Keratinocyte (primary cell): ENCODE measurements at regions not wholly inside any gene's neighbourhood (a gene's known extent, or its start where the extent isn't known, plus 50 kb on each side); places are given as distances from the start of the nearest gene placed in this dataset.

Experiments
- DNase-seq: peaks from one replicate; pipeline ENCODE4 v3.0.0-alpha.2; 2011; ENCODE audit warnings: low read depth, missing footprints, low spot score
- FAIRE-seq: peaks from 2 replicates; lab custom pipeline; 2011; peaks lifted over from hg19 to GRCh38; lab: Jason Lieb, UNC
- H2AFZ ChIP-seq: 2 replicates; pipeline ENCODE4 v1.6.0; 2012; ENCODE audit warnings: low read length, control low read depth, inconsistent platforms; ENCODE audit not compliant: control insufficient read depth
- H3K27ac ChIP-seq: 2 replicates; pipeline ENCODE4 v1.5.1; 2011; ENCODE audit warnings: low read length; ENCODE audit not compliant: control insufficient read depth, insufficient read depth
- H3K27me3 ChIP-seq: 3 replicates; pipeline ENCODE4 v1.6.0; 2011; ENCODE audit warnings: low read length; ENCODE audit not compliant: control insufficient read depth, insufficient read depth; ENCODE audit errors: extremely low read depth
- H3K36me3 ChIP-seq, 2 experiments: 2 replicates in 1 of 2; 3 replicates in 1 of 2; pipeline ENCODE4 v1.5.1; 2011; ENCODE audit warnings: low read length in 2 of 2, mild to moderate bottlenecking in 1 of 2; ENCODE audit not compliant: control insufficient read depth in 2 of 2, insufficient read depth in 2 of 2; ENCODE audit errors: extremely low read depth in 1 of 2
- H3K4me1 ChIP-seq: 3 replicates; pipeline ENCODE4 v1.5.1; 2011; ENCODE audit warnings: low read length; ENCODE audit not compliant: control insufficient read depth, insufficient read depth; ENCODE audit errors: extremely low read depth
- H3K4me2 ChIP-seq: 3 replicates; pipeline ENCODE4 v1.6.0; 2011; ENCODE audit warnings: low read depth, low read length; ENCODE audit not compliant: control insufficient read depth, insufficient read depth; ENCODE audit errors: extremely low read depth
- H3K4me3 ChIP-seq, 3 experiments: fragments of 200-600 bp in 1 of 3; sonication (generic) in 1 of 3; 2 replicates in 2 of 3; 3 replicates in 1 of 3; pipeline ENCODE4 v1.5.1; 2011 to 2016; ENCODE audit warnings: low read length in 3 of 3, mild to moderate bottlenecking in 3 of 3, control low read depth in 2 of 3, inconsistent platforms in 1 of 3, low read depth in 1 of 3, mixed read lengths in 1 of 3, mixed run types in 1 of 3, moderate library complexity in 1 of 3; ENCODE audit not compliant: control insufficient read depth in 2 of 3, insufficient read depth in 2 of 3; ENCODE audit errors: extremely low read depth in 1 of 3
- H3K79me2 ChIP-seq: 2 replicates; pipeline ENCODE4 v1.6.0; 2012; ENCODE audit warnings: low read length; ENCODE audit not compliant: control insufficient read depth, insufficient read depth
- H3K9ac ChIP-seq: 3 replicates; pipeline ENCODE4 v1.6.0; 2011; ENCODE audit warnings: low read length; ENCODE audit not compliant: control insufficient read depth, insufficient read depth; ENCODE audit errors: extremely low read depth
- H3K9me1 ChIP-seq: 3 replicates; pipeline ENCODE4 v1.6.0; 2011; ENCODE audit warnings: low read length; ENCODE audit not compliant: control insufficient read depth, insufficient read depth; ENCODE audit errors: extremely low read depth
- H3K9me3 ChIP-seq: 2 replicates; pipeline ENCODE4 v1.5.1; 2012; ENCODE audit warnings: low read depth, low read length; ENCODE audit not compliant: control insufficient read depth
- H4K20me1 ChIP-seq: 3 replicates; pipeline ENCODE4 v1.6.0; 2011; ENCODE audit warnings: low read length; ENCODE audit not compliant: control insufficient read depth, insufficient read depth; ENCODE audit errors: extremely low read depth
- EZH2 ChIP-seq: IDR thresholded peaks from one replicate; pipeline ENCODE4 v1.6.1; 2012; ENCODE audit warnings: inconsistent platforms, mild to moderate bottlenecking, low read length, moderate library complexity
- dilution Hi-C: fragments of 300-500 bp; cut with MboI; formaldehyde crosslinking; loops from one replicate; pipeline ENCODE4 v1.7.0; 2020; ENCODE audit warnings: low sequenced_read_pairs; ENCODE audit not compliant: extremely low pct_ligation_motif_present
- TF ChIP-seq, protein P1 (sequence below), 3 experiments: IDR thresholded peaks in 1 of 3; conservative IDR thresholded peaks in 1 of 3; optimal IDR thresholded peaks in 1 of 3; 2 replicates in 2 of 3; 3 replicates in 1 of 3; pipeline versions ENCODE3 to v1.5.1; 2011; ENCODE audit warnings: low read length in 3 of 3, mild to moderate bottlenecking in 3 of 3, moderate library complexity in 2 of 3, control low read depth in 1 of 3, inconsistent platforms in 1 of 3; ENCODE audit not compliant: insufficient read depth in 2 of 3; ENCODE audit errors: extremely low read depth in 1 of 3

DNA sequence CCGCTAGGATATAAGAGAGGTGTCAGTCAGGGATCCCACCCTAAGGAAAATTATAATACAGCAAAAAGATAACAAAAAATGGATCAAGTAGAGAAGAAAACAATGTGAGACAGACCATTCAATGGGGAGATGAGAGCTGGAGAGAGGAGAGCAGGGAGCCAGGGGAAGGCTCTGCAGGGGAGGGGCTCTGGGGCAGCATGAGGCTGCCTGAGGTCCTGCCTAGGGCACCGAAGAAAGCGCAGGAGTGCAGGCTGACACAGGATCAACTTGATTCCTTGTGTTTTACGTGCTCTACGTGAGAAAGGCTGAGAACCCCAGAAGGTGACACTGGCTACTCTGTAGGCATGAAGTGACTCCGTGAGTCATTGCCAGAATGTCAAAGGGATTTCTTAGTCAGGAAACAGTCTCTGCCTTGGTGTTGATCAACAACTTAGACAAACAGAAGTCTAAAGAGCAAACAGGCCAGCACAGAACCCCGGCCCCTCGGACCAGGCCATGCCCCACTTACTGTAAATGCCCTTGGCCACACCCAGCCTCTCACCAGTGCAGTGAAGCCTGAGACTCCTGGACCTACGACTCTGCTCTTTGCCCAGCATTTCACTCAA, 290.1 kb upstream of the PRDM1 start:
- no peak for DNase-seq

DNA sequence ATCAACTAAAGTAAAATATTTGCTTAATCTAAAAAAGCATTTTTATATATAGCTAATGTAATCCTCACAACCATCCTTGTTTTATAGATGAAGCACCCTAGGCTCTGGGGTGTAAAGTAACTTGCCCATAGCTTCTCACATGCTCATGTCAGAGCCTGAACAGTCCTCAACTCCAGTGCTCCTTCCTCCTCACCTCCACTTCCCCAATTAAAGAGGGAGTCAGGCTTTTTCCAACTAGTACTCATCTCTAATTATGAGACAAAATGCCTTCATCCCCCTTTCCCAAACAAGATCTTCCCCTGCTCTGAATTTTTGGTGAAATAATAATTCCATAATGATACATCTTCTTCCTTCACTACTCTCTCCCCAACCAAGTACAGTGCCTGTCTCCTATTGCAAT, 290.8 kb upstream of the PRDM1 start:
- H3K36me3 ChIP-seq, result no peaks in the 10 kb centered on the region
- H4K20me1 ChIP-seq, result no peaks in the 10 kb centered on the region
- FAIRE-seq, result no peak
- no peak overlapping the region for H2AFZ ChIP-seq
- dilution Hi-C loops, result no loop called here
- no peak overlapping the region for H3K4me3 ChIP-seq
- no peak for TF ChIP-seq EZH2
- TF ChIP-seq, protein P1, sequence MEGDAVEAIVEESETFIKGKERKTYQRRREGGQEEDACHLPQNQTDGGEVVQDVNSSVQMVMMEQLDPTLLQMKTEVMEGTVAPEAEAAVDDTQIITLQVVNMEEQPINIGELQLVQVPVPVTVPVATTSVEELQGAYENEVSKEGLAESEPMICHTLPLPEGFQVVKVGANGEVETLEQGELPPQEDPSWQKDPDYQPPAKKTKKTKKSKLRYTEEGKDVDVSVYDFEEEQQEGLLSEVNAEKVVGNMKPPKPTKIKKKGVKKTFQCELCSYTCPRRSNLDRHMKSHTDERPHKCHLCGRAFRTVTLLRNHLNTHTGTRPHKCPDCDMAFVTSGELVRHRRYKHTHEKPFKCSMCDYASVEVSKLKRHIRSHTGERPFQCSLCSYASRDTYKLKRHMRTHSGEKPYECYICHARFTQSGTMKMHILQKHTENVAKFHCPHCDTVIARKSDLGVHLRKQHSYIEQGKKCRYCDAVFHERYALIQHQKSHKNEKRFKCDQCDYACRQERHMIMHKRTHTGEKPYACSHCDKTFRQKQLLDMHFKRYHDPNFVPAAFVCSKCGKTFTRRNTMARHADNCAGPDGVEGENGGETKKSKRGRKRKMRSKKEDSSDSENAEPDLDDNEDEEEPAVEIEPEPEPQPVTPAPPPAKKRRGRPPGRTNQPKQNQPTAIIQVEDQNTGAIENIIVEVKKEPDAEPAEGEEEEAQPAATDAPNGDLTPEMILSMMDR (optimal IDR thresholded peaks at IDR 0.05 in 1 of 3, IDR thresholded peaks at IDR 0.05 in 1 of 3, conservative IDR thresholded peaks at IDR 0.05 in 1 of 3; ENCODE audit: extremely low read depth in 1 of 3, insufficient read depth in 2 of 3, low read length in 3 of 3), result no peak
- H3K27me3 ChIP-seq, result no peaks in the 10 kb centered on the region
- H3K4me2 ChIP-seq, result no peak overlapping the region
- H3K9ac ChIP-seq, result no peak overlapping the region
- H3K9me1 ChIP-seq, result no peaks in the 10 kb centered on the region
- no peak overlapping the region for H3K27ac ChIP-seq
- no peak for DNase-seq
- H3K9me3 ChIP-seq, result no peaks in the 10 kb centered on the region
- H3K79me2 ChIP-seq, result no peaks in the 10 kb centered on the region
- peaks cover 4% of the 10 kb centered on the region for H3K4me1 ChIP-seq

More for the DNA sequence above, 290.1 kb upstream of the PRDM1 start:
- no peaks in the 10 kb centered on the region for H3K27me3 ChIP-seq
- no peaks in the 10 kb centered on the region for H3K9me3 ChIP-seq
- H3K9ac ChIP-seq, result no peak overlapping the region
- no peaks in the 10 kb centered on the region for H4K20me1 ChIP-seq
- H3K36me3 ChIP-seq, result no peaks in the 10 kb centered on the region
- H3K27ac ChIP-seq, result no peak overlapping the region
- H3K4me3 ChIP-seq, result no peak overlapping the region
- H3K9me1 ChIP-seq, result no peaks in the 10 kb centered on the region
- dilution Hi-C loops, result no loop called here
- H3K79me2 ChIP-seq, result no peaks in the 10 kb centered on the region
- FAIRE-seq, result no peak
- no peak overlapping the region for H2AFZ ChIP-seq
- TF ChIP-seq, protein P1 (optimal IDR thresholded peaks at IDR 0.05 in 1 of 3, IDR thresholded peaks at IDR 0.05 in 1 of 3, conservative IDR thresholded peaks at IDR 0.05 in 1 of 3; ENCODE audit: extremely low read depth in 1 of 3, insufficient read depth in 2 of 3, low read length in 3 of 3), result no peak
- TF ChIP-seq EZH2, result no peak
- H3K4me2 ChIP-seq, result no peak overlapping the region
- H3K4me1 ChIP-seq, result peaks cover 4% of the 10 kb centered on the region
